ENCODE measurements at regions not wholly inside any gene's neighbourhood (a gene's known extent, or its start where the extent isn't known, plus 50 kb on each side); places are given as distances from the start of the nearest gene placed in this dataset.
"Not testable (repeated sequence)": the region's sequence is repeated elsewhere in the genome, so short reads cannot be mapped to it uniquely, and the experiment has no call there.

GRCh38 chr21:33139084-33139483 is 69.1 kb downstream of the OLIG1 start:
- Histone ChIP-seq H3K4me3 (ENCODE audit: insufficient read length, low read depth) (no peak overlapping the region), H3K9me3 (ENCODE audit: insufficient read depth, low read length) (no peaks in the 10 kb centered on the region), H3K27me3 (ENCODE audit: insufficient read depth, insufficient read length) (no peaks in the 10 kb centered on the region), H3K9ac (ENCODE audit: insufficient read length, low read depth) (no peak overlapping the region), H3K36me3 (ENCODE audit: insufficient read depth, insufficient read length, low read length) (no peaks in the 10 kb centered on the region), H3K4me1 (ENCODE audit: insufficient read depth, insufficient read length) (peaks cover 5% of the 10 kb centered on the region)
- TF ChIP-seq SUZ12 (IDR thresholded peaks at IDR 0.05; ENCODE audit: extremely low read depth, insufficient read depth, insufficient read length) (no peak), ZNF274 (IDR thresholded peaks at IDR 0.05; ENCODE audit: low read depth, low read length) (no peak), YY1 (IDR thresholded peaks at IDR 0.05; ENCODE audit: insufficient read depth, insufficient read length) (no peak)
- DNase-seq (ENCODE audit: low read depth, low spot score), result no peak

- no peak for TF ChIP-seq ZNF274 (IDR thresholded peaks at IDR 0.05; ENCODE audit: low read depth, low read length)
- TF ChIP-seq YY1 (IDR thresholded peaks at IDR 0.05; ENCODE audit: insufficient read depth, insufficient read length), result no peak
- TF ChIP-seq SUZ12 (IDR thresholded peaks at IDR 0.05; ENCODE audit: extremely low read depth, insufficient read depth, insufficient read length), result no peak
- no peaks in the 10 kb centered on the region for H3K36me3 ChIP-seq (ENCODE audit: insufficient read depth, insufficient read length, low read length)
- H3K4me3 ChIP-seq (ENCODE audit: insufficient read length, low read depth), result no peak overlapping the region
- no peak overlapping the region for H3K9ac ChIP-seq (ENCODE audit: insufficient read length, low read depth)
- DNase-seq (ENCODE audit: low read depth, low spot score), result no peak
- no peaks in the 10 kb centered on the region for H3K9me3 ChIP-seq (ENCODE audit: insufficient read depth, low read length)
- H3K4me1 ChIP-seq (ENCODE audit: insufficient read depth, insufficient read length), result peaks cover 3% of the 10 kb centered on the region
- no peaks in the 10 kb centered on the region for H3K27me3 ChIP-seq (ENCODE audit: insufficient read depth, insufficient read length)
These were observed 70.3 kb downstream of the OLIG1 start for GRCh38 chr21:33140288-33140687.

- H3K4me1 ChIP-seq (ENCODE audit: insufficient read depth, insufficient read length), result peaks cover 4% of the 10 kb centered on the region
- H3K36me3 ChIP-seq (ENCODE audit: insufficient read depth, insufficient read length, low read length), result no peaks in the 10 kb centered on the region
- DNase-seq (ENCODE audit: low read depth, low spot score), result no peak
- H3K9me3 ChIP-seq (ENCODE audit: insufficient read depth, low read length), result no peaks in the 10 kb centered on the region
- TF ChIP-seq SUZ12 (IDR thresholded peaks at IDR 0.05; ENCODE audit: extremely low read depth, insufficient read depth, insufficient read length), result no peak
- TF ChIP-seq YY1 (IDR thresholded peaks at IDR 0.05; ENCODE audit: insufficient read depth, insufficient read length), result no peak
- no peak for TF ChIP-seq ZNF274 (IDR thresholded peaks at IDR 0.05; ENCODE audit: low read depth, low read length)
- H3K4me3 ChIP-seq (ENCODE audit: insufficient read length, low read depth), result no peak overlapping the region
- no peak overlapping the region for H3K9ac ChIP-seq (ENCODE audit: insufficient read length, low read depth)
- peaks cover 3% of the 10 kb centered on the region for H3K27me3 ChIP-seq (ENCODE audit: insufficient read depth, insufficient read length)
These were observed 76.5 kb downstream of the OLIG1 start for GRCh38 chr21:33146467-33146866.

GRCh38 chr21:33149181-33149580 is 79.2 kb downstream of the OLIG1 start:
- TF ChIP-seq ZNF274 (IDR thresholded peaks at IDR 0.05; ENCODE audit: low read depth, low read length) (no peak), SUZ12 (IDR thresholded peaks at IDR 0.05; ENCODE audit: extremely low read depth, insufficient read depth, insufficient read length) (no peak), YY1 (IDR thresholded peaks at IDR 0.05; ENCODE audit: insufficient read depth, insufficient read length) (no peak)
- no peaks in the 10 kb centered on the region for H3K36me3 ChIP-seq (ENCODE audit: insufficient read depth, insufficient read length, low read length)
- H3K9ac ChIP-seq (ENCODE audit: insufficient read length, low read depth), result no peak overlapping the region
- H3K9me3 ChIP-seq (ENCODE audit: insufficient read depth, low read length), result no peaks in the 10 kb centered on the region
- H3K4me1 ChIP-seq (ENCODE audit: insufficient read depth, insufficient read length), result peaks cover 4% of the 10 kb centered on the region
- H3K27me3 ChIP-seq (ENCODE audit: insufficient read depth, insufficient read length), result peaks cover 3% of the 10 kb centered on the region
- DNase-seq (ENCODE audit: low read depth, low spot score), result no peak
- no peak overlapping the region for H3K4me3 ChIP-seq (ENCODE audit: insufficient read length, low read depth)

GRCh38 chr21:33150968-33151367 is 78.8 kb upstream of the IFNAR2 start:
- H3K27me3 ChIP-seq (ENCODE audit: insufficient read depth, insufficient read length); H3K36me3 ChIP-seq (ENCODE audit: insufficient read depth, insufficient read length, low read length); H3K9ac ChIP-seq (ENCODE audit: insufficient read length, low read depth); DNase-seq (ENCODE audit: low read depth, low spot score); H3K9me3 ChIP-seq (ENCODE audit: insufficient read depth, low read length); H3K4me3 ChIP-seq (ENCODE audit: insufficient read length, low read depth); H3K4me1 ChIP-seq (ENCODE audit: insufficient read depth, insufficient read length): not testable (repeated sequence)

GRCh38 chr21:33151941-33152731 is 77.6 kb upstream of the IFNAR2 start:
- H3K4me3 ChIP-seq (ENCODE audit: insufficient read length, low read depth), result no peak overlapping the region
- TF ChIP-seq YY1 (IDR thresholded peaks at IDR 0.05; ENCODE audit: insufficient read depth, insufficient read length), result no peak
- TF ChIP-seq ZNF274 (IDR thresholded peaks at IDR 0.05; ENCODE audit: low read depth, low read length), result no peak
- no peak for TF ChIP-seq SUZ12 (IDR thresholded peaks at IDR 0.05; ENCODE audit: extremely low read depth, insufficient read depth, insufficient read length)
- H3K27me3 ChIP-seq (ENCODE audit: insufficient read depth, insufficient read length), result peaks cover 3% of the 10 kb centered on the region
- H3K9ac ChIP-seq (ENCODE audit: insufficient read length, low read depth), result no peak overlapping the region
- DNase-seq (ENCODE audit: low read depth, low spot score), result no peak
- H3K4me1 ChIP-seq (ENCODE audit: insufficient read depth, insufficient read length), result peaks cover 4% of the 10 kb centered on the region
- no peaks in the 10 kb centered on the region for H3K9me3 ChIP-seq (ENCODE audit: insufficient read depth, low read length)
- no peaks in the 10 kb centered on the region for H3K36me3 ChIP-seq (ENCODE audit: insufficient read depth, insufficient read length, low read length)

GRCh38 chr21:33152732-33153130 is 77.0 kb upstream of the IFNAR2 start:
- Histone ChIP-seq H3K9me3 (ENCODE audit: insufficient read depth, low read length) (no peaks in the 10 kb centered on the region), H3K4me3 (ENCODE audit: insufficient read length, low read depth) (no peak overlapping the region), H3K9ac (ENCODE audit: insufficient read length, low read depth) (no peak overlapping the region), H3K36me3 (ENCODE audit: insufficient read depth, insufficient read length, low read length) (no peaks in the 10 kb centered on the region), H3K27me3 (ENCODE audit: insufficient read depth, insufficient read length) (peaks cover 3% of the 10 kb centered on the region), H3K4me1 (ENCODE audit: insufficient read depth, insufficient read length) (peaks cover 4% of the 10 kb centered on the region)
- TF ChIP-seq ZNF274 (IDR thresholded peaks at IDR 0.05; ENCODE audit: low read depth, low read length) (no peak), SUZ12 (IDR thresholded peaks at IDR 0.05; ENCODE audit: extremely low read depth, insufficient read depth, insufficient read length) (no peak), YY1 (IDR thresholded peaks at IDR 0.05; ENCODE audit: insufficient read depth, insufficient read length) (no peak)
- no peak for DNase-seq (ENCODE audit: low read depth, low spot score)
